Lung (tissue), 11 donors: ENCODE measurements at regions not wholly inside any gene's neighbourhood (a gene's known extent, or its start where the extent isn't known, plus 50 kb on each side); places are given as distances from the start of the nearest gene placed in this dataset.

Experiments used
- ATAC-seq: fragments of 200-7000 bp; cut with Tn5 transposase; one replicate; pipeline ENCODE4 v1.9.1; 2020; ENCODE audit warnings: moderate number of reproducible peaks; ENCODE audit not compliant: insufficient read depth, low FRiP score
- DNase-seq, 3 donors: peaks; one replicate each; pipeline ENCODE4 v3.0.0-alpha.2; 2013 to 2017
- H3K27ac ChIP-seq, 2 donors: one replicate each; pipeline ENCODE4 v1.5.1; 2013; ENCODE audit warnings: mild to moderate bottlenecking in 2 of 2, moderate library complexity in 2 of 2, control low read depth in 1 of 2, inconsistent platforms in 1 of 2, low read depth in 1 of 2, low read length in 1 of 2
- H3K27me3 ChIP-seq, 3 donors: one replicate each; pipeline ENCODE4 v1.5.1; 2013; ENCODE audit warnings: low read length in 2 of 3; ENCODE audit not compliant: control insufficient read depth in 3 of 3, insufficient read depth in 3 of 3
- H3K36me3 ChIP-seq, 4 donors: one replicate each; pipeline ENCODE4 v1.5.1; 2013; ENCODE audit warnings: low read length in 4 of 4, mild to moderate bottlenecking in 1 of 4, moderate library complexity in 1 of 4; ENCODE audit not compliant: control insufficient read depth in 4 of 4, insufficient read depth in 4 of 4
- H3K4me1 ChIP-seq, 5 donors: one replicate each; pipeline ENCODE4 v1.5.1; 2013; ENCODE audit warnings: low read length in 5 of 5, mild to moderate bottlenecking in 2 of 5, moderate library complexity in 1 of 5; ENCODE audit not compliant: control insufficient read depth in 5 of 5, insufficient read depth in 5 of 5
- H3K4me3 ChIP-seq: one replicate; pipeline ENCODE4 v1.5.1; 2013; ENCODE audit warnings: mild to moderate bottlenecking, control low read depth, moderate library complexity
- H3K9ac ChIP-seq, 2 donors: one replicate each; pipeline ENCODE4 v1.5.1; 2013; ENCODE audit warnings: low read length in 2 of 2, control low read depth in 1 of 2; ENCODE audit not compliant: insufficient read depth in 1 of 2
- H3K9me3 ChIP-seq, 4 donors: one replicate each; pipeline ENCODE4 v1.5.1; 2013; ENCODE audit warnings: low read length in 3 of 4, mild to moderate bottlenecking in 1 of 4, moderate library complexity in 1 of 4; ENCODE audit not compliant: control insufficient read depth in 4 of 4, insufficient read depth in 3 of 4
- CTCF ChIP-seq: IDR thresholded peaks from 2 replicates; pipeline ENCODE4 v1.5.1; 2012; ENCODE audit warnings: mild to moderate bottlenecking; ENCODE audit errors: control extremely low read depth, extremely low read depth
- WGBS, 2 donors: extraction: QIAGEN DNeasy Blood & Tissue Kit; methylation state at CpG; one replicate each; pipeline ENCODE4 v1.1.7; 2013; 5-methylcytosine and 5-hydroxymethylcytosine counted together
- donor health status: control.
- donor health status: control.
- donor health status: Bipolar disorder and iron deficiency.
- donor health status: healthy.
- donor health status: DM: yes; HTN: yes; CAD: no.

GRCh38 chr1:58992643-58993042 is 208.8 kb upstream of the JUN start:
- Histone ChIP-seq H3K9me3 (no peaks in the 10 kb centered on the region), H3K27me3 (no peaks in the 10 kb centered on the region), H3K27ac (no peak overlapping the region), H3K36me3 (no peaks in the 10 kb centered on the region), H3K9ac (no peak overlapping the region), H3K4me3 (no peak overlapping the region), H3K4me1 (peaks cover 0 to 8% (median 2%) of the 10 kb centered on the region in 5 donors)
- ATAC-seq (no peak), DNase-seq (no peak)
- no peak for TF ChIP-seq CTCF
- WGBS, 2 donors: 100% methylated on average over 2 of the region's 2 CpGs

- no peaks in the 10 kb centered on the region for H3K27me3 ChIP-seq
- no peaks in the 10 kb centered on the region for H3K36me3 ChIP-seq
- H3K9me3 ChIP-seq: no peaks in the 10 kb centered on the region
- DNase-seq (no peak), ATAC-seq (no peak)
- H3K9ac ChIP-seq: no peak overlapping the region
- no peak overlapping the region for H3K27ac ChIP-seq
- WGBS, 2 donors: 91 to 99% methylated on average over 3 of the region's 3 CpGs
- peaks cover 0 to 4% (median 2%) of the 10 kb centered on the region in 5 donors for H3K4me1 ChIP-seq
- H3K4me3 ChIP-seq: no peak overlapping the region
- no peak for TF ChIP-seq CTCF
Measured at GRCh38 chr1:58993403-58993802, 209.6 kb upstream of the JUN start.

- Histone ChIP-seq H3K9me3 (no peaks in the 10 kb centered on the region), H3K4me1 (peaks cover 0 to 4% (median 0%) of the 10 kb centered on the region in 5 donors), H3K27ac (no peak overlapping the region), H3K36me3 (no peaks in the 10 kb centered on the region), H3K27me3 (no peaks in the 10 kb centered on the region), H3K4me3 (no peak overlapping the region), H3K9ac (no peak overlapping the region)
- ATAC-seq: no peak
- TF ChIP-seq CTCF: no peak
- WGBS, 2 donors: 84 to 87% methylated on average over 2 of the region's 2 CpGs
- DNase-seq: no peak
Measured at GRCh38 chr1:58994664-58995063, 210.8 kb upstream of the JUN start.

- no peak overlapping the region for H3K27ac ChIP-seq
- WGBS, 2 donors: 98 to 99% methylated on average over 2 of the region's 2 CpGs
- H3K27me3 ChIP-seq: no peaks in the 10 kb centered on the region
- H3K9ac ChIP-seq: no peak overlapping the region
- no peaks in the 10 kb centered on the region for H3K9me3 ChIP-seq
- no peak for TF ChIP-seq CTCF
- H3K4me3 ChIP-seq: no peak overlapping the region
- H3K4me1 ChIP-seq: peaks cover 0 to 2% (median 0%) of the 10 kb centered on the region in 5 donors
- H3K36me3 ChIP-seq: no peaks in the 10 kb centered on the region
- DNase-seq (no peak), ATAC-seq (no peak)
Measured at GRCh38 chr1:58996341-58997059, 212.7 kb upstream of the JUN start.
